AG04450 (cell line): ENCODE measurements at regions not wholly inside any gene's neighbourhood (a gene's known extent, or its start where the extent isn't known, plus 50 kb on each side); places are given as distances from the start of the nearest gene placed in this dataset.
A peak's percentile ranks its signal among the peaks of the same experiment; 100 is the strongest.

Experiments
- CTCF ChIA-PET: fragments of 300-600, 350-600 bp; formaldehyde crosslinking; extraction: SDS; loops from one replicate; lab custom pipeline; 2022; ENCODE audit warnings: antibody characterized with exemption, inconsistent platforms; lab: Charles Lee
- POLR2A ChIA-PET: fragments of 350-600 bp; formaldehyde crosslinking; extraction: SDS; loops from one replicate; lab custom pipeline; 2021; ENCODE audit warnings: antibody characterized with exemption, inconsistent platforms; lab: Yijun Ruan, JAX
- DNase-seq: peaks from one replicate; pipeline ENCODE4 v3.0.0-alpha.2; 2011; ENCODE audit warnings: low read depth, low spot score
- H3K27ac ChIP-seq: one replicate; pipeline ENCODE4 v1.5.1; 2012; ENCODE audit warnings: low read depth, low read length, control low read depth
- H3K27me3 ChIP-seq: one replicate; pipeline ENCODE4 v1.6.0; 2012; ENCODE audit warnings: low read length; ENCODE audit not compliant: control insufficient read depth, insufficient read depth
- H3K4me3 ChIP-seq: 2 replicates; pipeline ENCODE4 v1.5.1; 2011; ENCODE audit warnings: mild to moderate bottlenecking, low read depth, low read length, control low read depth
- H3K9me3 ChIP-seq: 2 replicates; pipeline ENCODE4 v1.5.1; 2012; ENCODE audit warnings: low read length; ENCODE audit not compliant: control insufficient read depth, insufficient read depth
- TF ChIP-seq, protein P1 (sequence below): IDR thresholded peaks from 2 replicates; pipeline ENCODE4 v1.5.1; 2011; ENCODE audit warnings: low read depth, low read length, control low read depth, inconsistent platforms

GRCh38 chr4:89469516-89469915 is 161.9 kb upstream of the GPRIN3 start:
- H3K27me3 ChIP-seq = no peaks in the 10 kb centered on the region
- no peak for DNase-seq
- no peaks in the 10 kb centered on the region for H3K9me3 ChIP-seq
- peak overlapping the region; percentile 71 for H3K27ac ChIP-seq
- ChIA-PET CTCF (interaction anchor here (1.1 kb wide), 1 partner anchor 16 kb away, joined by 3 read pairs; no protein-coding TSS in a partner anchor), POLR2A (no interaction called here)
- TF ChIP-seq, protein P1, sequence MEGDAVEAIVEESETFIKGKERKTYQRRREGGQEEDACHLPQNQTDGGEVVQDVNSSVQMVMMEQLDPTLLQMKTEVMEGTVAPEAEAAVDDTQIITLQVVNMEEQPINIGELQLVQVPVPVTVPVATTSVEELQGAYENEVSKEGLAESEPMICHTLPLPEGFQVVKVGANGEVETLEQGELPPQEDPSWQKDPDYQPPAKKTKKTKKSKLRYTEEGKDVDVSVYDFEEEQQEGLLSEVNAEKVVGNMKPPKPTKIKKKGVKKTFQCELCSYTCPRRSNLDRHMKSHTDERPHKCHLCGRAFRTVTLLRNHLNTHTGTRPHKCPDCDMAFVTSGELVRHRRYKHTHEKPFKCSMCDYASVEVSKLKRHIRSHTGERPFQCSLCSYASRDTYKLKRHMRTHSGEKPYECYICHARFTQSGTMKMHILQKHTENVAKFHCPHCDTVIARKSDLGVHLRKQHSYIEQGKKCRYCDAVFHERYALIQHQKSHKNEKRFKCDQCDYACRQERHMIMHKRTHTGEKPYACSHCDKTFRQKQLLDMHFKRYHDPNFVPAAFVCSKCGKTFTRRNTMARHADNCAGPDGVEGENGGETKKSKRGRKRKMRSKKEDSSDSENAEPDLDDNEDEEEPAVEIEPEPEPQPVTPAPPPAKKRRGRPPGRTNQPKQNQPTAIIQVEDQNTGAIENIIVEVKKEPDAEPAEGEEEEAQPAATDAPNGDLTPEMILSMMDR = no peak
- H3K4me3 ChIP-seq = peak overlapping the region; percentile 17; the same call in 1 of the 2 replicates

DNA sequence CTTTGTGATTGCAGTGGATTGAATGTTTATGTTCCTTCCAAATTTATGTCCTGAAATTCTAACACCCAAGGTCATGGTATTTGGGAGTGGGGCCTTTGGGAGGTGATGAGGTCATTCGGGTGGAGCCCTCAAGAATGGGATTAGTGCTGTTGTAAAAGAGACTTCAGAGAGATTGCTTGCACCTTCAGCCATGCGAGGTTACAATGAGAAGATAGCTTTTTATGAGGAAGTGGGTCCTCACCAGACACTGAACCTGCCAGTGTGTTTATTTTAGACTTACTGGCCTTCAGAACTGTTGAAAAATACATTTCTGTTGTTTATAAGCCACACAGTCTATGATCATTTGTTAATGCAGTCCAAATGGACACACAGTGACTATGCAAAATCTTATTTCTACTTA is 161.0 kb upstream of the GPRIN3 start:
- no peaks in the 10 kb centered on the region for H3K9me3 ChIP-seq
- H3K4me3 ChIP-seq = no peak overlapping the region
- no peaks in the 10 kb centered on the region for H3K27me3 ChIP-seq
- no peak overlapping the region for H3K27ac ChIP-seq
- ChIA-PET CTCF (no interaction called here), POLR2A (interaction anchor here (0.5 kb wide), 1 partner anchor 279 kb away, joined by 3 read pairs; no protein-coding TSS in a partner anchor)
- no peak for DNase-seq
- TF ChIP-seq, protein P1 = no peak

DNA sequence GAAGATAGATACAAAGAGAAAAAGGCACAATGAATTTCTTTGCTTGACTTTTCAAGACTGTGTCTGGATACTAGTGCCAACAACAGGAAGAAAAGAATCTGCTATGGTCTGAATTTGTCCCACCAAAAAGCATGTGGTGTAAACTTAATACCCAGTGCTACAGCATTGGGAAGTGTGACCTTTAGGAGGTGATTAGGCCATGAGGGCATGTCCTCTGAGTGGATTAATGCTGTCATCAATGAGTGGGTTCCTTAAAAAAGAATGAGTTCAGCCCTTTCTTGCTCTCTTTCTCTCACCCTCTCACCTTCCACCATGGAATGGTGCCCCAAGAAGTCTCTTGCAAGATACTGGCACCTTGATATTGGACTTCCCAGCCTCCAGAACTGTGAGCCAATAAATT is 155.7 kb upstream of the GPRIN3 start:
- ChIA-PET POLR2A (no interaction called here), CTCF (no interaction called here)
- TF ChIP-seq, protein P1 = no peak
- DNase-seq = no peak
- Histone ChIP-seq H3K4me3 (no peak overlapping the region), H3K27me3 (no peaks in the 10 kb centered on the region), H3K9me3 (no peaks in the 10 kb centered on the region), H3K27ac (no peak overlapping the region)

- Histone ChIP-seq H3K4me3 (no peak overlapping the region), H3K27me3 (no peaks in the 10 kb centered on the region), H3K27ac (no peak overlapping the region), H3K9me3 (peaks cover 6% of the 10 kb centered on the region; the same call in 1 of the 2 replicates)
- CTCF ChIA-PET = no interaction called here
- POLR2A ChIA-PET = no interaction called here
- TF ChIP-seq, protein P1 = no peak
- no peak for DNase-seq
Measured at GRCh38 chr4:89447543-89447942, 139.9 kb upstream of the GPRIN3 start.

GRCh38 chr4:89446193-89446592 is 138.6 kb upstream of the GPRIN3 start:
- ChIA-PET POLR2A (no interaction called here), CTCF (no interaction called here)
- peaks cover 6% of the 10 kb centered on the region; the same call in 1 of the 2 replicates for H3K9me3 ChIP-seq
- H3K27me3 ChIP-seq = no peaks in the 10 kb centered on the region
- DNase-seq = no peak
- no peak overlapping the region for H3K27ac ChIP-seq
- TF ChIP-seq, protein P1 = no peak
- no peak overlapping the region for H3K4me3 ChIP-seq
